ENCODE measurements at regions not wholly inside any gene's neighbourhood (a gene's known extent, or its start where the extent isn't known, plus 50 kb on each side); places are given as distances from the start of the nearest gene placed in this dataset.

GRCh38 chrX:39534949-39535348 lies 562.8 kb downstream of the BCOR start:
- TF ChIP-seq CTCF (IDR thresholded peaks at IDR 0.05) (no peak), POLR2A (IDR thresholded peaks at IDR 0.05) (no peak)
- Histone ChIP-seq H3K36me3 (no peaks in the 10 kb centered on the region), H3K4me1 (no peaks in the 10 kb centered on the region), H3K9me3 (no peaks in the 10 kb centered on the region), H3K27ac (no peak overlapping the region), H3K4me3 (no peak overlapping the region), H3K27me3 (peaks cover 0 to 8% (median 0%) of the 10 kb centered on the region in 4 donors)
- DNase-seq = no peak
- intact Hi-C loops (cut with DNase I) = no loop called here
- WGBS, 2 donors = 81 to 89% methylated on average over 4 to 7 of the region's 7 CpGs

DNA sequence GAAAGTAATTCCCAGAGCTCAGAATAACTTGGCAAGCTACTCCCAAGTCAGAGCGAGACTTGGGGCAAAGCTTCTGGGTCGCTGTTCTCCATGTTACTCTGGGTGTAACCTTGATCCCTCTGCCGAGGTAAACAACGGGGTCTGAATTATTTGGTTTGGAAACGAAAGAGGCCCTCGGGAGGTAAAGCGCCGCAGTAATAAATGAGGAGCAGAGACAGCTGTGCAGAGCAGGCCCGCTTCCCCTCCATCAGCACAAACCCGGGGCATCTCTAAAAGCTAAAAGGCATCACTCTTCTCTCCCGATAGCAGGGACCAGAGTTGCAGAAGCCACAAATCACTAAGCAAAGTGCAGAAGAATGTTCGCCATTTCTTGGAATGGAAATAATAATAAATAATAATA lies 561.5 kb downstream of the BCOR start:
- 76 to 95% methylated on average over 9 to 11 of the region's 12 CpGs for WGBS, 2 donors
- no peak overlapping the region for H3K27ac ChIP-seq
- H3K36me3 ChIP-seq = no peaks in the 10 kb centered on the region
- H3K27me3 ChIP-seq = peaks cover 0 to 8% (median 0%) of the 10 kb centered on the region in 4 donors
- no peak overlapping the region for H3K4me3 ChIP-seq
- intact Hi-C loops (cut with DNase I) = no loop called here
- H3K4me1 ChIP-seq = no peaks in the 10 kb centered on the region
- TF ChIP-seq POLR2A (IDR thresholded peaks at IDR 0.05) (no peak), CTCF (IDR thresholded peaks at IDR 0.05) (no peak)
- DNase-seq = no peak
- no peaks in the 10 kb centered on the region for H3K9me3 ChIP-seq

DNA sequence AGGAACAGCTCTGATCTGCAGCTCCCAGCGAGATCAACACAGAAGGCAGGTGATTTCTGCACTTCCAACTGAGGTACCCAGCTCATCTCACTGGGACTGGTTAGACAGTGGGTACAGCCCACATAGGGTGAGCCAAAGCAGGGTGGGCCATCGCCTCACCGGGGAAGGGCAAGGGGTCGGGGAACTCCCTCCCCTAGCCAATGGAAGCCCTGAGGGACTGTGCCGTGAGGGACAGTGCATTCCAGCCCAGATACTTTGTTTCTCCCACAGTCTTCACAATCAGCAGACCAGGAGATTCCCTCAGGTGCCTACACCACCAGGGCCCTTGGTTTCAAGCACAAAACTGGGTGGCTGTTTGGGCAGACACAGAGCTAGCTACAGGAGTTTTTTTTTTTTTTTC lies 555.9 kb downstream of the BCOR start:
- DNase-seq = no peak
- Histone ChIP-seq H3K36me3 (no peaks in the 10 kb centered on the region), H3K27ac (no peak overlapping the region), H3K9me3 (no peaks in the 10 kb centered on the region), H3K27me3 (peaks cover 0 to 6% (median 0%) of the 10 kb centered on the region in 4 donors), H3K4me1 (no peaks in the 10 kb centered on the region), H3K4me3 (no peak overlapping the region)
- intact Hi-C loops (cut with DNase I) = no loop called here
- TF ChIP-seq CTCF (IDR thresholded peaks at IDR 0.05) (no peak), POLR2A (IDR thresholded peaks at IDR 0.05) (no peak)
- 63% methylated on average over 2 of the region's 5 CpGs; no CpG with 5 or more reads in 1 of the 2 donors for WGBS, 2 donors

DNA sequence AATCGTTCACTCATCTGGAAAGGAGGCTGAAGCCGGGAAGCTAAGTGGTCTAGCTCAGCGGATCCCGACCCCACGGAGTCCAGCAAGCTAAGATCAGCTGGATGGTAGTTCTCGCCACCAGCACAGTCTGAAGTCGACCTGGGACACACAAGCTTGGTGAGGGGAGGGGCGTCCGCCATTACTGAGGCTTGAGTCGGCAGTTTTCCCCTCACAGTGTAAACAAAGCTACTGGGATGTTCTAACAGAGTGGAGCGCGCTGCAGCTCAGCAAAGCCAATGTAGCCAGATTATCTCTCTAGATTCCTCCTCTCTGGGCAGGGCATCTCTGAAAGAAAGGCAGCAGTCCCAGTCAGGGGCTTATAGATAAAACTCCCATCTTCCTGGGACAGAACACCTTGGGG lies 555.4 kb downstream of the BCOR start:
- H3K27ac ChIP-seq = no peak overlapping the region
- H3K36me3 ChIP-seq = no peaks in the 10 kb centered on the region
- H3K27me3 ChIP-seq = peaks cover 0 to 3% (median 0%) of the 10 kb centered on the region in 4 donors
- TF ChIP-seq POLR2A (IDR thresholded peaks at IDR 0.05) (no peak), CTCF (IDR thresholded peaks at IDR 0.05) (no peak)
- no peaks in the 10 kb centered on the region for H3K9me3 ChIP-seq
- H3K4me1 ChIP-seq = no peaks in the 10 kb centered on the region
- H3K4me3 ChIP-seq = no peak overlapping the region
- intact Hi-C loops (cut with DNase I) = no loop called here
- DNase-seq = no peak
- WGBS, 2 donors = 47% methylated on average over 3 of the region's 12 CpGs; no CpG with 5 or more reads in 1 of the 2 donors

GRCh38 chrX:39550795-39551361 lies 546.9 kb downstream of the BCOR start:
- H3K4me3 ChIP-seq = no peak overlapping the region
- H3K36me3 ChIP-seq = no peaks in the 10 kb centered on the region
- 68 to 100% methylated on average over 1 to 6 of the region's 11 CpGs for WGBS, 2 donors
- no peaks in the 10 kb centered on the region for H3K27me3 ChIP-seq
- H3K4me1 ChIP-seq = no peaks in the 10 kb centered on the region
- no peak for DNase-seq
- intact Hi-C loops (cut with DNase I) = no loop called here
- H3K27ac ChIP-seq = no peak overlapping the region
- TF ChIP-seq POLR2A (IDR thresholded peaks at IDR 0.05) = no peak
- TF ChIP-seq CTCF (IDR thresholded peaks at IDR 0.05) = no peak
- no peaks in the 10 kb centered on the region for H3K9me3 ChIP-seq
